ENCODE measurements at regions not wholly inside any gene's neighbourhood (a gene's known extent, or its start where the extent isn't known, plus 50 kb on each side); places are given as distances from the start of the nearest gene placed in this dataset.

DNA sequence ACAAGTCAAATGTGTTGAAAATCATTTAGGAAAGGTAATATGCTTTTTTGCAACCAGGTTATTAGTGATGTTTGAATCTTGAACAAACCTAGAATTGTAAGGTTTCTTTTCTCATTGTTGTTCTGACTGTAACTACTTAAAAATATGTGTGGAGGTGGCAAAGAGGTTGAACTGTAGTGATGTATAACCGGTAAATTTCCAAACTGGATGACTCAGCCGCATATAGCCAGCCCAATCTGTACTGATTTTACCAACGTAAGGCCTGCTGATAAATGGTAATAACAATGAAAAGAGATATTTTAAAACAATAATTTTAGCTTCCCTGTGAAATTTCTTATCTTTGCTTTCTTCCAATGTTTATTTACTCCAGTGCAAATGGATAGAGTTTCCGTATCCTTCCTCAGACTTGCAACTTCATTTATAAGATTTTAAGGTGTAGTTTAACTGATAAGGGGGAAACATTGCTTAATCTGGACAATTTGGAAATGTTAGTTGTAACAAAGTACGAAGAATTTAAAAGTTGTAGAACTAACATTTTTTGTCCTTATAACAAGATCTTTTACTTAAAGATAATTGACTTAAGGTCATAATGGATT lies 1170.4 kb upstream of the ZEB2 start:
- intact Hi-C loops (cut with micrococcal nuclease) = no loop called here
- DNase-seq (ENCODE audit: low spot score) = no peak
- H3K27ac Mint-ChIP-seq = no peak overlapping the region

DNA sequence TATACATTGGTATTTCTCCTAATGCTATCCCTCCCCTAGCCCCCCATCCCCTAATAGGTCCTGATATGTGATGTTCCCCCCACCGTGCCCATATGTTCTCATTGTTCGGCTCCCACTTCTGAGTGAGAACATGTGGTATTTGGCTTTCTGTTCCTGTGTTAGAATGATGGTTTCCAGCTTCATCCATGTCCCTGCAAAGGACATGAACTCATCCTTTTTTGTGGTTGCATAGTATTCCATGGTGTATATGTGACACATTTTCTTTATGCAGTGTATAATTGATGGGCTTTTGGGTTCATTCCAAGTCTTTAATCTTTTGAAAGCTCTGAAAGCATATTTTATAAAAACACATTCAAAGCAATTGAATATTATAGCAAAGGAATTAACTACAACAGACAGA lies 1169.4 kb upstream of the ZEB2 start:
- Mint-ChIP-seq H3K4me1 (ENCODE audit: low read depth) (no peaks in the 10 kb centered on the region), H3K27ac (no peak overlapping the region), H3K9me3 (no peaks in the 10 kb centered on the region), H3K36me3 (ENCODE audit: low read depth) (no peaks in the 10 kb centered on the region), H3K27me3 (ENCODE audit: insufficient read depth) (no peaks in the 10 kb centered on the region), H3K4me3 (no peak overlapping the region)
- intact Hi-C loops (cut with micrococcal nuclease) = no loop called here
- no peak for DNase-seq (ENCODE audit: low spot score)

More for the DNA sequence above, 1170.4 kb upstream of the ZEB2 start:
- Mint-ChIP-seq H3K9me3 (no peaks in the 10 kb centered on the region), H3K4me3 (no peak overlapping the region), H3K27me3 (ENCODE audit: insufficient read depth) (no peaks in the 10 kb centered on the region), H3K36me3 (ENCODE audit: low read depth) (no peaks in the 10 kb centered on the region), H3K4me1 (ENCODE audit: low read depth) (no peaks in the 10 kb centered on the region)

DNA sequence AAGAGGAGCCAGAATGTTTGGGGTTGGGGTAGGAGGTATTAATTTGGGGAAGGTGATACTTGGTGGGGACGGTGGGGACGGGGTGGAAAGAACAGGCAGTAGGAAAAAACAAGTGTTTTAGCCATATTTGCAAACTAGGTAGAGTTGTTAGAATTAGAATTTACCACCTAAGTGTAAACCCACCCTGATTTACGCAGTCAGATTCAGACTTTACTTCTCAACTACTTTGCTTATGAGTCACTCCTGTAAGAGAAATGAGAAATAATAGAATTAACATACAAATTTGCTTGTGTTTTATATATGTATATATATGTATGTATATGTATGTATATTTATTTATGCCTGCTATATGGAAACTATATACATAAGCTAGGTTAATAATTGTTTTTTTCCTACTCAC lies 1168.2 kb upstream of the ZEB2 start:
- Mint-ChIP-seq H3K4me3 (no peak overlapping the region), H3K27ac (no peak overlapping the region), H3K27me3 (ENCODE audit: insufficient read depth) (no peaks in the 10 kb centered on the region), H3K36me3 (ENCODE audit: low read depth) (no peaks in the 10 kb centered on the region), H3K9me3 (no peaks in the 10 kb centered on the region), H3K4me1 (ENCODE audit: low read depth) (no peaks in the 10 kb centered on the region)
- no peak for DNase-seq (ENCODE audit: low spot score)
- intact Hi-C loops (cut with micrococcal nuclease) = no loop called here

DNA sequence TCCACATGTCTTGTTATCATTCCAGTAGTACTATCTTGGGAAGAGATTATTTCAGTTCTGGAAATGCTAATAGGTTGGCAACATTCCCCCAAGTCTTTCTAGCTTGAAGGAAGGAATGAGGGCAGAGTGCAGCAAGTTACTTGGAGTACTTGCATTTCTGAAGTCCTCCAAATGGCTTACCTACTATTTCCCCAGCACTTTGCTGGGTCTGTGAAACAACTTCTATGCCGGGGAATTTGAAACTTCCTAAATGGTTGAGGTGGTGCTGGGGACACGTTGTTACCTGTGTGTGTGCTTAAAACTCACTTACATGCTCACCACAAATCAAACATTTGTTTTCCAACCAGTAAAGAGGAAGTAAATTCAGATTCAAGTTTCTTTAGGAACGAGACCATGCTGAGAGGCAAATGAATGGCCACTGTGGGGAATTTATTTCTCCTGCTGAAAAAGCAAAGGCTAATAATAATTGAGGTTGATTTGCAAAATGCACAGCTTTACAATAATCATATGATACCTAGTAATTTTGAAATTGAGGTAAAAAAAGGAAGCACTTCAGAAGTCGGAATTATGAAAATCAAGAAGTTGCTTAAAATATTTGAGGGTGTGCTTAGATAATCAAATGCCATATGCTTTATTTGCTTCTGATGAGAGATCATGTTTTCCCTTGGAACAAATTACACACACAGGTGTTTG lies 1167.7 kb upstream of the ZEB2 start:
- Mint-ChIP-seq H3K9me3 (no peaks in the 10 kb centered on the region), H3K27me3 (ENCODE audit: insufficient read depth) (no peaks in the 10 kb centered on the region), H3K27ac (no peak overlapping the region), H3K36me3 (ENCODE audit: low read depth) (no peaks in the 10 kb centered on the region), H3K4me3 (no peak overlapping the region), H3K4me1 (ENCODE audit: low read depth) (no peaks in the 10 kb centered on the region)
- no peak for DNase-seq (ENCODE audit: low spot score)
- intact Hi-C loops (cut with micrococcal nuclease) = no loop called here

DNA sequence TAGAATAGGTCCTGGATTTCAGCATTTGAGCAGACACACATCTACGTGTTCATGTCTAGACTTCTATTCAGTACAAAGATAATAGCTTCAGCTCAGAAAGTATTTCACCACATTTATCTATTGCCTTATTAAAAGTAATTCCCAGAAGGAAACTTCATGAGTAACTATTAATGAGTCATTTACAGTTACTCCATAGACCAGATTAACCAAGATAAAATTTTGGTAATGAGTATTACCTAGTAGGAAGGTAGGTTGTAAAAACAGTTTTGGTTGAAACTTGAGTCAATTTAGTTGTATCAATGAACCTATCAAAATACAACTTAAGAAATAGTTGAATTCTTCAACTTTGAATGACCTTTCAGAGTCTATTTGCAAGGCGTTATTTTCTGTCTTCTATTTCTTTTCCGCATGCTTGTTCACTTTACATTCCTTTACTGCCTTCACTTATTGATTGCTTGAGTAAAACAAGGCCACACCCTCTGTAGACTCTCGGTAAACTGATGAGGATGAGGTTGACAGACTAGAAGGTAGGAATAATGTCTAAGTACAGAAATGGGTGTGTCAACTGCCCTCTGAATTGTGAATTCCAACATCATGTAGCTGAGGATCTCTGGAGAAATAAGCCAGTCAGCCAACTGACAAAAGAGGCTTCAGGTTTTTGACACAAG lies 1165.6 kb upstream of the ZEB2 start:
- H3K36me3 Mint-ChIP-seq (ENCODE audit: low read depth) = no peaks in the 10 kb centered on the region
- no peak for DNase-seq (ENCODE audit: low spot score)
- intact Hi-C loops (cut with micrococcal nuclease) = no loop called here
- no peaks in the 10 kb centered on the region for H3K9me3 Mint-ChIP-seq
- H3K4me3 Mint-ChIP-seq = no peak overlapping the region
- H3K27ac Mint-ChIP-seq = no peak overlapping the region
- H3K4me1 Mint-ChIP-seq (ENCODE audit: low read depth) = no peaks in the 10 kb centered on the region
- no peaks in the 10 kb centered on the region for H3K27me3 Mint-ChIP-seq (ENCODE audit: insufficient read depth)

DNA sequence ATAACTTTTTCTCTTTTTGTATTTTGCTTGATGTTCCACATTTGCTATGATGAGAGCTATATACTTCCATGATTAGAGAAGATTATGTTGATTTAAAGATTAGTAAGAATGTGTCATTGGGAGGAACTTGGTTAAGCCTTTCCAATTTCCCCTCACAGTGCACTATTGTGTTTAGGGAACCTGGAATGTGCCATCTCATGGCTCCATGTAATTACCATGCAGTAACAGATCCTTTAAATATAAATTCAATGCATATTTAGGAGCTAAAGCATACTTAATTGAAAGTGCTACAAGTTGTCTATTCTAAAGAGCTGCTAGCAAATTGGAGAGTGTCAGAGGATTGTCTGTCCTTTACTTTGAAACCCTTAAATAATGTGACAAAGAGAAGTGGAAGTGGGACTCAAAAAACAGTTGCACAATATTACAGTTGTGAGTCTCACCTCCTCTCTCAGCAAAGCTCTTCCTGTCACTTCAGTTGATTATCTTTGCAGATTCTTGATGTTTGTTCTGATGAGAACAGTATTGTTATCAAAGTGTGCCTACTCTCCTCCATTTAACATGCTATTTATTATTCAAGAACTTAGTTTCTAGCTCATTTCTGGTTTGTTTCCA lies 1162.7 kb upstream of the ZEB2 start:
- intact Hi-C loops (cut with micrococcal nuclease) = no loop called here
- DNase-seq (ENCODE audit: low spot score) = no peak
- Mint-ChIP-seq H3K4me1 (ENCODE audit: low read depth) (no peaks in the 10 kb centered on the region), H3K36me3 (ENCODE audit: low read depth) (no peaks in the 10 kb centered on the region), H3K27ac (no peak overlapping the region), H3K9me3 (no peaks in the 10 kb centered on the region), H3K4me3 (no peak overlapping the region), H3K27me3 (ENCODE audit: insufficient read depth) (no peaks in the 10 kb centered on the region)

DNA sequence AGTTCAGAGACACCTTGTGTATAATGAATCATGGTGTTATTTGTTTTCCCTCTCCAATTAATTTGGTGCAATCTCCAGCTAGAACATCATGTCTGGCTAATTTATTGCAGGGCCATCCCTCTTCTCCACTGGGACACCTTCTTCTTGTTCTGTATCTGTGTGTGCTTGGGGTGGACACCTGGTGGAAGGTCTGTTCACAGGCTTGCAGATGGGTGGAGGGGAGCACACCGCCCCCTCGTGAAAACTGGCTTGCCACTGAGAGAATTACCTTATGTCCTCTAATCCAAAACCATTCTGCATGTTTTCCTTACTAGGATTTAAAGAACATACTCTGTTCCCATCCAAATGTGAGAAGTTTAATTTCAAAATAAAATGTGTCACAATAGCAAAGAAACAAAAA lies 1160.4 kb upstream of the ZEB2 start:
- H3K27ac Mint-ChIP-seq = no peak overlapping the region
- no peaks in the 10 kb centered on the region for H3K9me3 Mint-ChIP-seq
- H3K36me3 Mint-ChIP-seq (ENCODE audit: low read depth) = no peaks in the 10 kb centered on the region
- no peaks in the 10 kb centered on the region for H3K4me1 Mint-ChIP-seq (ENCODE audit: low read depth)
- H3K27me3 Mint-ChIP-seq (ENCODE audit: insufficient read depth) = no peaks in the 10 kb centered on the region
- no peak for DNase-seq (ENCODE audit: low spot score)
- no peak overlapping the region for H3K4me3 Mint-ChIP-seq
- intact Hi-C loops (cut with micrococcal nuclease) = no loop called here

DNA sequence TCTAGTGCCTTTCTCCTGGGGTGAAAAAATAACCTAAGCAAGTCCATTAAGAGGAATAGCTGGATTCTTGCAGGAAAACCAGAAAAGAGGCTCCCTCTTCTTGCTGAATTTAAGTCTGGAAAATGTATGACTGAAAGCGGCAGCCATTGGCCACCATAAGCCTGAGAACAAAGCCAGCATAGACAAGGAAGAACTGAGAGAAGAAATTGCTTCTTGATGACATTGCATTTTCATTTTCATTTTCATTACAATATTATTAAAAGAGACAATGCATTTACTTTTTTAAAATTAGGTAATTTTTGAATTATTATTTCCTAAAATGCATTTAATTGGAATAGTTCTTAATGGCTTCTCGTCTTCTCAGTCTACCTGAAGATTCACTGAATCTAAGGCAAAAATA lies 1157.5 kb upstream of the ZEB2 start:
- Mint-ChIP-seq H3K27me3 (ENCODE audit: insufficient read depth) (no peaks in the 10 kb centered on the region), H3K27ac (no peak overlapping the region), H3K4me3 (no peak overlapping the region), H3K9me3 (no peaks in the 10 kb centered on the region), H3K36me3 (ENCODE audit: low read depth) (no peaks in the 10 kb centered on the region), H3K4me1 (ENCODE audit: low read depth) (no peaks in the 10 kb centered on the region)
- DNase-seq (ENCODE audit: low spot score) = no peak
- intact Hi-C loops (cut with micrococcal nuclease) = no loop called here

DNA sequence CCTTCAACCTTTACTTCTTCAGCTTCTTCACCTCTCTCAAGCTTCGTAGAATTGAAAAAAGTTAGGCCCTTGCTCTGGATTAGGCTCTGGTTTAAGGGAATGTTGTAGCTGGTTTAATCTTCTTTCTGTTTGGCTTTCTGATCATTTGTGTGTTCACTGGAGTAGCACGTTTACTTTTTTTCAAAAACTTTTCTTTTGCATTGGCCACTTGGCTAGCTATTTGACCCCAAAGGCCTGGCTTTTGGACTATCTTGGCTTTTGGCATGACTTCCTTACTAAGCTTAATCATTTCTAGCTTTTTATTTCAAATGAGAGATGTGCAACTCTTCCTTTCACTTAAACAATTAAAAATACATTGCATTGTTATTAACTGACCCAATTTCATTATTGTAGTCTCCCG lies 1154.8 kb upstream of the ZEB2 start:
- H3K9me3 Mint-ChIP-seq = no peaks in the 10 kb centered on the region
- intact Hi-C loops (cut with micrococcal nuclease) = no loop called here
- H3K27ac Mint-ChIP-seq = no peak overlapping the region
- H3K27me3 Mint-ChIP-seq (ENCODE audit: insufficient read depth) = no peaks in the 10 kb centered on the region
- H3K4me3 Mint-ChIP-seq = no peak overlapping the region
- no peaks in the 10 kb centered on the region for H3K4me1 Mint-ChIP-seq (ENCODE audit: low read depth)
- DNase-seq (ENCODE audit: low spot score) = no peak
- H3K36me3 Mint-ChIP-seq (ENCODE audit: low read depth) = no peaks in the 10 kb centered on the region

DNA sequence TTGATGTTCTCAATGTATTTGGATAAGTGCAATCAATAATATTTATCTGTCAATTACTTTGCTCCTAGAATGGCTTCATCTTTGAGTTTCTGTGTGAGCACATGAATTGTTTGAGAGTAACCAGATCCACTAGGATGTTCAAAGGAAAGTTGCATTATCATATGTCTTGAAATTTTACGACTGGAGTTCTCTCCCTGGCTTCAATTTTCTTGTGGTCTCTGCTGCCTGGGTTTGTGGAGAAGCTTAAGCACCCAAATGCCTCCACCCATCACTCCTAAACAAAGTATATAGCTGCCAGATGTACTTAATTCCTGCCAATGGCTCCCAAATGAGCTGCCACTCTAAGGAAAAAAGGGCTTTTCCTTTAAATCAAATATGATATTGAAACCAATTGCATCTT lies 1149.4 kb upstream of the ZEB2 start:
- DNase-seq (ENCODE audit: low spot score) = no peak
- no peak overlapping the region for H3K27ac Mint-ChIP-seq
- no peaks in the 10 kb centered on the region for H3K27me3 Mint-ChIP-seq (ENCODE audit: insufficient read depth)
- no peaks in the 10 kb centered on the region for H3K4me1 Mint-ChIP-seq (ENCODE audit: low read depth)
- H3K36me3 Mint-ChIP-seq (ENCODE audit: low read depth) = no peaks in the 10 kb centered on the region
- H3K4me3 Mint-ChIP-seq = no peak overlapping the region
- H3K9me3 Mint-ChIP-seq = no peaks in the 10 kb centered on the region
- intact Hi-C loops (cut with micrococcal nuclease) = no loop called here

DNA sequence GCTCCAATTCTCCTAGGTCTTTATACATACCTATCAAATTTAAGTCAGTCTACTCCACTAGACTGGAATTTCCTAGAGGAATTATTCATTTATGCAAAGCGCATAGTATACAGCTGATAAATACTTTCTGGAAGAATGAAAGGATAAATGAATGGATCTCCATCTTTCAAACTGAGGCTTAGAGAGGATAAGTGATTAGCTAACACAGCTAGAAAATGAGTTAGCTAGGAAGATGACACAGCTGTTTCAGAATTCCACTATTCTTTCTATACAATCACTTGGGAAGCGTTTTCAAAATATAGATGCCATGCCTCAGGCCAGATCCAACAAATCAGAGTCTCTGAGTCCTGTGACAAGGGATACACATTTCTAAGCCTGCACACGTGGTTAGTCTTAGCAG lies 1146.6 kb upstream of the ZEB2 start:
- Mint-ChIP-seq H3K27me3 (ENCODE audit: insufficient read depth) (no peaks in the 10 kb centered on the region), H3K4me1 (ENCODE audit: low read depth) (no peaks in the 10 kb centered on the region), H3K9me3 (no peaks in the 10 kb centered on the region), H3K27ac (no peak overlapping the region), H3K4me3 (no peak overlapping the region), H3K36me3 (ENCODE audit: low read depth) (no peaks in the 10 kb centered on the region)
- intact Hi-C loops (cut with micrococcal nuclease) = no loop called here
- no peak for DNase-seq (ENCODE audit: low spot score)

DNA sequence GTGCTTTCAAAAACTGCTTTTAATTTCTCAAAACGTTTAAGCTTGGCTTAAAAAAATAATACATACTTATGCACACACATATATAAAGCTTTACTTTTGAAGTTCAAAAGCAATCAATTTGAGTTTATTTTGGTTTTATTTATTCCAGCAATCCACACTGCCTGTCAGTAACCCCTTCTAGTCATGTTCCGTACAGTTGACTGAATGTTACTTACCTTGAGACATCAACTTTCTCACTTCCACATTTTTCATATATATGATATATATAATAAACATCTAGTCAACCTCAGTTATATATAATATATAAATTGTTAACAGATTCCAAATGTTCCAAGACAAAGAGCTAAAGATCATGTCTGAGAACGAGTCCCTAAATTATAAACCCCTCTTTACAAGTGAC lies 1137.3 kb upstream of the ZEB2 start:
- intact Hi-C loops (cut with micrococcal nuclease) = no loop called here
- H3K27me3 Mint-ChIP-seq (ENCODE audit: insufficient read depth) = no peaks in the 10 kb centered on the region
- DNase-seq (ENCODE audit: low spot score) = no peak
- no peaks in the 10 kb centered on the region for H3K36me3 Mint-ChIP-seq (ENCODE audit: low read depth)
- H3K4me1 Mint-ChIP-seq (ENCODE audit: low read depth) = no peaks in the 10 kb centered on the region
- no peak overlapping the region for H3K27ac Mint-ChIP-seq
- H3K4me3 Mint-ChIP-seq = no peak overlapping the region
- H3K9me3 Mint-ChIP-seq = no peaks in the 10 kb centered on the region

DNA sequence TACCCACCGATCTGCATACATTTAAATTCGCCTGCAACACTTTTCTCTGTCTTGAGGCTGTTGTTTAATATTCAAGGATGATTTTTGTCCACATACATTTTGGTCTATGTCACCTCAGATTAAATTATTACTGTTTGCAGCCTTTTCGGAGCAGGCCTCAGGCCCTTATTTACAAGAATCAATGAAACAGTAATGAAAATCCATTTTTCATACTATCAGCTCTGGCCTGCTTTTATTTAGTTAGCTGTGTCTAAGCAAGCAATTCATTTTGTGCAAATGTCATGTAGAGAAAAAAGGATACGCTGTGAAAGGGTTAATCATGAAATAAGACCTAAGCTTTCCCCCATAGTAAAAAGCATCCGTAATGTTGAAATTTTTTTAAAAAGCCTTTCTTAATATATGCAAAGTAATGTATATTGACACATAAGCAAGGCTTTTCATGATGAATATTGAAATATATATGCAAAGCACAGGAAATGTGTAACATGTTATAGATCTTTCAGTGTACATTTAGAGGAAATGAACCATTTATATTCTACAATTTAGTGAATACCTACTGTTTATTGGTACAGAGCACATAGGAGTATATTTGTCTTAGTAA lies 1135.3 kb upstream of the ZEB2 start:
- no peak for DNase-seq (ENCODE audit: low spot score)
- H3K4me1 Mint-ChIP-seq (ENCODE audit: low read depth) = no peaks in the 10 kb centered on the region

More for the DNA sequence above, 1135.3 kb upstream of the ZEB2 start:
- H3K9me3 Mint-ChIP-seq = no peaks in the 10 kb centered on the region
- no peak overlapping the region for H3K4me3 Mint-ChIP-seq
- H3K27me3 Mint-ChIP-seq (ENCODE audit: insufficient read depth) = no peaks in the 10 kb centered on the region
- no peak overlapping the region for H3K27ac Mint-ChIP-seq
- no peaks in the 10 kb centered on the region for H3K36me3 Mint-ChIP-seq (ENCODE audit: low read depth)
- intact Hi-C loops (cut with micrococcal nuclease) = no loop called here

Data from activated T-helper 1 cell treated with anti-CD3 and anti-CD28 coated beads, Interleukin-12 subunit alpha, Interleukin-12 subunit beta, Interleukin-2, Interleukin-4 antibody, amounts not matched to agents 30 ng/mL and 10 ng/mL and 1 ng/mL, durations not matched to agents 14 hours and 24 hours and 36 hours (primary cell).